Chondrocyte (in vitro differentiated cells): ENCODE measurements at regions not wholly inside any gene's neighbourhood (a gene's known extent, or its start where the extent isn't known, plus 50 kb on each side); places are given as distances from the start of the nearest gene placed in this dataset.

Experiments
- DNase-seq: peaks from one replicate; pipeline ENCODE4 v3.0.0; 2021; ENCODE audit warnings: mixed read lengths, low spot score
- H3K27ac Mint-ChIP-seq: one replicate; pipeline ENCODE4 v1.8.0; 2021; ENCODE audit warnings: mild to moderate bottlenecking, moderate library complexity, mixed read lengths; ENCODE audit not compliant: unreplicated experiment
- H3K27me3 Mint-ChIP-seq: 2 replicates; pipeline ENCODE4 v1.8.0; 2021; ENCODE audit warnings: low read depth, mixed read lengths
- H3K36me3 Mint-ChIP-seq: 2 replicates; pipeline ENCODE4 v1.8.0; 2021; ENCODE audit warnings: low read depth, mixed read lengths
- H3K4me1 Mint-ChIP-seq: 2 replicates; pipeline ENCODE4 v1.8.0; 2021; ENCODE audit warnings: low read depth, mild to moderate bottlenecking, mixed read lengths
- H3K4me3 Mint-ChIP-seq: one replicate; pipeline ENCODE4 v1.8.0; 2021; ENCODE audit warnings: mild to moderate bottlenecking, moderate library complexity, mixed read lengths; ENCODE audit not compliant: unreplicated experiment
- H3K9me3 Mint-ChIP-seq: 2 replicates; pipeline ENCODE4 v1.8.0; 2021; ENCODE audit warnings: low read depth, mixed read lengths
- CTCF ChIP-seq: fragments of 200-600 bp; sonication (generic); IDR thresholded peaks from 2 replicates; pipeline ENCODE4 v1.5.0; 2021; ENCODE audit warnings: antibody characterized with exemption, mild to moderate bottlenecking, moderate library complexity

DNA sequence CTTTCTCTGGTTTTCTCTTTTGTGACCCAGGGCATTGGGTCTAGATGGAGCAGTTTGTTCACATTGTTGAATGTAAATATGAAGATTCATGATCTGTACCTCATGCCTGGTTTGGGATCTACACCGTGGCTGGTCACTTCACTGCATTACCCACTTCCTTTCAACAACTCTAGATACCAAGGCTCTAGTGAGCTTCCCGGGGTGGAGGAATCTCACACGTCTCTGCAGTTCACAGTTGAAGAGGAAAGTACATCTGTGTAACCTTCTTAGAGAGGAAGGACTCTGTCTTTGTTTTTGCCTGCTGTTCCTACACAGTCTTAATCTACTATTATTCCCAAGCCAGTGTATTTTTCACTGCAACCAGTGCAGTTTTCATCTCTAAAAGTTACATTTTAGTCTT is 574.8 kb downstream of the MBD2 start:
- H3K9me3 Mint-ChIP-seq: no peaks in the 10 kb centered on the region
- no peak overlapping the region for H3K4me3 Mint-ChIP-seq
- no peaks in the 10 kb centered on the region for H3K36me3 Mint-ChIP-seq
- H3K27ac Mint-ChIP-seq: no peak overlapping the region
- H3K27me3 Mint-ChIP-seq: no peaks in the 10 kb centered on the region
- DNase-seq: no peak
- H3K4me1 Mint-ChIP-seq: no peaks in the 10 kb centered on the region
- TF ChIP-seq CTCF: no peak

DNA sequence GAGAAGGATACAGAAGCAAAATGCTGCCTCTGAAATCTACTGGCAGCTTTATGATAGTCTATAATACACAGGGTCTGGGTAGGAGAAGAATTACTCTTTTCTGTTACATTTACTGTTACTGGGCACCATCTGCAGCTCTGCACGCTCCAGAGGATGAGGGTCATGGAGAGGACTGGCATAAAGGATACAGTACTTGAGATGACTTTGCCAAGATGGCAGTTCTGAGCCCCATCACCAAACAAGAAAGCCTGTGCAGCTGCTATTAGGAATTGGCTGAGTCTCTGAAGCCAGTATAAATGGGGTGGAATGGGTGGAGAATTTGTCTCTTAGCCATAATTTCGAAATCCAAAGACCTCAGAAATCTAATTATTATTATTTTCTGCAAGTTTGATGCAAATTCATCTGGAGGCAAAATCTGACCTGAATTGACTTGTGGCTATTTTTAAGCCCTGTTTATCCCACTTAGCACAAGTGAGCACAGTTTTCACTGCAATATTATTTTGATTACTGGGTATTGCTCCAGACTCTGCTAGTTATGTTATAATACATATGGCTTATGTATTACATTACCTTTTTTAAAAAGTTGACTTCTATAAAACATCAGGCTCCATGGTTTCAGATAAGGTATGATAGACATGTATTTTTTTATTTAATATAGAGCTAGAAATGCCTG is 579.5 kb downstream of the MBD2 start:
- Mint-ChIP-seq H3K9me3 (peaks cover 26% of the 10 kb centered on the region), H3K4me1 (no peaks in the 10 kb centered on the region), H3K27ac (no peak overlapping the region), H3K27me3 (no peaks in the 10 kb centered on the region), H3K36me3 (peaks cover 3% of the 10 kb centered on the region), H3K4me3 (no peak overlapping the region)
- no peak for TF ChIP-seq CTCF
- no peak for DNase-seq

GRCh38 chr18:53639687-53640086 is 584.8 kb downstream of the MBD2 start:
- TF ChIP-seq CTCF: no peak
- no peak overlapping the region for H3K4me3 Mint-ChIP-seq
- DNase-seq: no peak
- H3K36me3 Mint-ChIP-seq: peaks cover 3% of the 10 kb centered on the region
- no peak overlapping the region for H3K27ac Mint-ChIP-seq
- peaks cover 31% of the 10 kb centered on the region for H3K9me3 Mint-ChIP-seq
- H3K4me1 Mint-ChIP-seq: no peaks in the 10 kb centered on the region
- no peaks in the 10 kb centered on the region for H3K27me3 Mint-ChIP-seq

- Mint-ChIP-seq H3K27me3 (no peaks in the 10 kb centered on the region), H3K4me3 (no peak overlapping the region), H3K36me3 (peaks cover 1% of the 10 kb centered on the region), H3K4me1 (no peaks in the 10 kb centered on the region), H3K27ac (no peak overlapping the region), H3K9me3 (peaks cover 27% of the 10 kb centered on the region)
- TF ChIP-seq CTCF: no peak
- DNase-seq: no peak
Observed at GRCh38 chr18:53629337-53629736, 595.1 kb downstream of the MBD2 start.

DNA sequence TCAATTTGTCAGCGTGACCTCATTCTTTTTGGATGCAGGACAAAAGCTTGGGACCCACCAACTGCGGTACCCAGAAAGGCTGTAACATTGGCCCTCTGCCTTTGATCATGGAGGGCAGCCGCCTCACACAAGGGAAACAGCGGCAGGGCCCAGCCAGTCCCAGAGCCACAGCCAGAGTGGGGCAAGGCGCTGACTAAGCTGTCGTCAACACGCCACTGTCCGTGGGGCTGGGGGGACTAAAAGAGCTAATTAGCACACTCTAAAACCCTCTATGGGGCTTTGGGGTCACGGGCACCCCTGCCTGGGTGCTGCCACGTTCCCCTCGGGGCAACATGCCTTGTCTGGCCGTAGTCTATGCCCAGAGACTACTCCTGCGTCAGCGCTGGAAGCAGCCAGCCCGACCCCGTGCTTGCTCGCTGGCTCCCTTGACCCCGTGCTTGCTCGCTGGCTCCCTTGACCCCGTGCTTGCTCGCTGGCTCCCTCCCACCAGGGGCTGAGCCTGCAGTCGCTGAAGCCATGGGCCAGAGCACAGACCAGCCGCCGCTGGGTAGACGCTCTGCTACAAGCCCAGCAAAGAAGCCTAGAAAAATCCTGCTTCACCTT is 598.4 kb downstream of the MBD2 start:
- no peaks in the 10 kb centered on the region for H3K36me3 Mint-ChIP-seq
- H3K27me3 Mint-ChIP-seq: peaks cover 2% of the 10 kb centered on the region
- H3K27ac Mint-ChIP-seq: no peak overlapping the region
- H3K4me3 Mint-ChIP-seq: no peak overlapping the region
- H3K4me1 Mint-ChIP-seq: no peaks in the 10 kb centered on the region
- DNase-seq: no peak
- no peak for TF ChIP-seq CTCF
- H3K9me3 Mint-ChIP-seq: peaks cover 9% of the 10 kb centered on the region
